ENCODE measurements at regions not wholly inside any gene's neighbourhood (a gene's known extent, or its start where the extent isn't known, plus 50 kb on each side); places are given as distances from the start of the nearest gene placed in this dataset.

- no peak for TF ChIP-seq CTCF (IDR thresholded peaks at IDR 0.05; ENCODE audit: insufficient read depth, low read length)
- no peak for TF ChIP-seq POLR2AphosphoS5 (IDR thresholded peaks at IDR 0.05; ENCODE audit: low read depth)
- no peak for TF ChIP-seq GABPA (IDR thresholded peaks at IDR 0.05; ENCODE audit: low read depth)
- TF ChIP-seq REST (IDR thresholded peaks at IDR 0.05; ENCODE audit: insufficient replicate concordance, low read depth), result no peak
- TF ChIP-seq SPI1 (IDR thresholded peaks at IDR 0.05; ENCODE audit: borderline replicate concordance, low read depth), result no peak
Observed at GRCh38 chr14:71230897-71231296, 323.6 kb downstream of the PCNX1 start.
